Choroid plexus epithelial cell (primary cell): ENCODE measurements at regions not wholly inside any gene's neighbourhood (a gene's known extent, or its start where the extent isn't known, plus 50 kb on each side); places are given as distances from the start of the nearest gene placed in this dataset.

ENCODE experiments used
- DNase-seq: peaks from one replicate; pipeline ENCODE4 v3.0.0-alpha.2; 2010; ENCODE audit warnings: low read depth
- H3K4me3 ChIP-seq: 2 replicates; pipeline ENCODE4 v1.5.1; 2011; ENCODE audit warnings: low read depth, mild to moderate bottlenecking, control low read depth, low read length, moderate library complexity
- CTCF ChIP-seq: conservative IDR thresholded peaks from 2 replicates; pipeline ENCODE4 v1.5.1; 2011; ENCODE audit warnings: low read depth, mild to moderate bottlenecking, control low read depth, inconsistent platforms, low read length, moderate library complexity

- no peak for TF ChIP-seq CTCF
- no peak overlapping the region for H3K4me3 ChIP-seq
- DNase-seq: no peak
Observed at GRCh38 chr12:78418919-78419318, 445.7 kb upstream of the SYT1 start.

DNA sequence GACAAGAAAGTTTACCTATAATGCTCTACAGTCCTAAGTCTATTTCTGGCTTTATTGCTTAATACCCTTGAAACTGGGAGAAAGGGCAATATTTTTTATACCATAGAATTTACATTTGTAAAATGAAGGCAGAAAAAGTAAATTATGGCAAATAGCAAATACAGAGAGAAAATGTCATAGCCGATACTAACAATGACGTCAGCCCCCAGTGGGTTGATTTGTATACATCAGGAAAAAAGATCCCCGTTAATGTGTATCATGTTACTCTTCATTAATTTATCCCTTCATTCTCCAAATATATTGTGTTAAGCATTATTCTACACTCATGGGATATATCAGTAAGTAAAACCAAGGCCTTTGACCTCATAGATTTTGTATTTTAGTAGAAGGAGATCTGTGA is 445.1 kb upstream of the SYT1 start:
- H3K4me3 ChIP-seq: no peak overlapping the region
- TF ChIP-seq CTCF: no peak
- no peak for DNase-seq

DNA sequence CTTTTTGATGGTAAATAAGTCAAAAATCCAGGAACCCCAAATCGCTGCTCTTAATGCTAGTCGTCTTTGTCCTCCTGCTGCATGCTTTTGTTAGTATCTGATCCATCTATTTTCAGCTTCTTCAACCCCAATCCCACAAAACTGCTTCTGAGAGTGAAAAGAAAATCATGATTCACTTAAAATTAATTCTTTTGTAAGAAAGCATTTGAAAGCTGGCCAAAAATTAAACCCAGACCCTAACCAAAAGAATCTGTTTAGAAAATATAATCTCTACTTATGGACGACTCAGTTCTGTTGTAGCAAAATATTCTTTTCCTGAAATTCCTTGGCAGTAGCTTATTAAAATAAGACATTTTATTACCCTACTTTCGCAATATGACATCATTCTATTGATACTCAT is 443.6 kb upstream of the SYT1 start:
- no peak overlapping the region for H3K4me3 ChIP-seq
- no peak for TF ChIP-seq CTCF
- no peak for DNase-seq

GRCh38 chr12:78430551-78430950 is 434.0 kb upstream of the SYT1 start:
- DNase-seq: no peak
- TF ChIP-seq CTCF: no peak
- H3K4me3 ChIP-seq: no peak overlapping the region

DNA sequence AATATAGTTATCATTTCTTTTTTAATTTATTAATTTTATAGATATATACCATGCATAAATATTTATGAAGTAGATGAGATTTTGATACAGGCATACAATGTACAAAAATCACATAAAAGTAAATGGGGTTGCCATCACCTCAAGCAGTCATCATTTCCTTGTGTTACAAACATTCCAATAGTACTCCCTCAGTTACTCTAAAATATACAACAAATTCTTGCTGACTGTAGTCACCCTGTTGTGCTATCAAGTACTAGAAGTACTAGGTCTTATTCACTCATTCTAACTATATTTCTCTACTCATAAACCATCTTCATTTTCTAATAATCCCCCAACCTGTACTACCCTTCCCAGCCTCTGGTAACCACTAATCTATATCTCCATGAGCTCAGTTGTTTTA is 432.6 kb upstream of the SYT1 start:
- no peak overlapping the region for H3K4me3 ChIP-seq
- peak; percentile 50 for DNase-seq
- no peak for TF ChIP-seq CTCF

DNA sequence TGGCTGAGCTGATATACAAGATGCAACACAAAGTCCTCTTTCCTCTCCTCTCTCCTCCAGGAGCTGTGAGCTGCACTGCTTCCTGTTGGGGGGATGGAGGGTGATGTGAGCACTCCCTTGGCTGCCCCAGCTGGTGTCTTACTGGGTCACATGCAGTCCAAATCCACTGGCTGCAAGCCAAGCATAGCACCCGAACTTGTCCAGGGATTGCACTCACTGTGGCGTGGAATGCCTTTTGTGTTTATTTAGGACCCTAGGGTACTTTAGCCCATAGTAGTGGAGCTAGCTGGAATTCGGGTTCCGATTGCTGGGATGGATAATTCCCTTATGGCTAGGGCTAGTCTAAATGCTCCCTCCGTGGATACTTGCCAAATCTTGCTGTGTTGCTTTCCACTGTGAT is 424.9 kb upstream of the SYT1 start:
- DNase-seq: peak; percentile 72
- no peak overlapping the region for H3K4me3 ChIP-seq
- TF ChIP-seq CTCF: no peak

- H3K4me3 ChIP-seq: no peak overlapping the region
- TF ChIP-seq CTCF: no peak
- DNase-seq: no peak
Observed at GRCh38 chr12:78441737-78442453, 422.7 kb upstream of the SYT1 start.
